HepG2 (cell line): ENCODE measurements at regions not wholly inside any gene's neighbourhood (a gene's known extent, or its start where the extent isn't known, plus 50 kb on each side); places are given as distances from the start of the nearest gene placed in this dataset.

Source experiments
- ATAD3A ChIP-seq: sonication (generic); formaldehyde crosslinking; IDR thresholded peaks from 2 replicates; pipeline ENCODE4 v1.4.0; 2020; ENCODE audit warnings: missing genetic modification reagents
- CBX1 ChIP-seq: IDR thresholded peaks from one replicate; pipeline ENCODE4 v1.6.1; 2016; ENCODE audit warnings: antibody characterized with exemption, low read depth
- FOXM1 ChIP-seq: sonication (generic); formaldehyde crosslinking; IDR thresholded peaks from 2 replicates; pipeline ENCODE4 v1.5.0; 2020; ENCODE audit warnings: missing genetic modification reagents
- GATAD1 ChIP-seq: IDR thresholded peaks from 2 replicates; pipeline ENCODE4 v1.6.1; 2016; ENCODE audit warnings: missing genetic modification reagents, missing compliant biosample characterization
- NFKBIZ ChIP-seq: IDR thresholded peaks from 2 replicates; pipeline ENCODE4 v1.6.1; 2018; ENCODE audit warnings: missing genetic modification reagents, missing compliant biosample characterization
- PHF21A ChIP-seq: sonication (generic); formaldehyde crosslinking; IDR thresholded peaks from 2 replicates; pipeline ENCODE4 v1.5.0; 2020; ENCODE audit warnings: mild to moderate bottlenecking, missing genetic modification reagents
- SAP130 ChIP-seq: IDR thresholded peaks from 2 replicates; pipeline ENCODE4 v1.6.1; 2016; ENCODE audit warnings: low read depth
- SOX13 ChIP-seq, 3 experiments: fragments of 450-650 bp in 1 of 3; sonication (generic) in 1 of 3; formaldehyde crosslinking in 1 of 3; IDR thresholded peaks in 2 of 3; conservative IDR thresholded peaks in 1 of 3; 2 replicates each; pipeline versions ENCODE4 v1.5.0 to v1.6.1; 2016 to 2020; ENCODE audit warnings: antibody characterized with exemption in 1 of 3, mild to moderate bottlenecking in 1 of 3, missing compliant biosample characterization in 1 of 3, missing genetic modification reagents in 1 of 3, moderate library complexity in 1 of 3
- ZBTB43 ChIP-seq: sonication (generic); formaldehyde crosslinking; conservative IDR thresholded peaks from 2 replicates; pipeline ENCODE4 v1.4.0; 2020; ENCODE audit warnings: missing genetic modification reagents
- ZEB1 ChIP-seq: IDR thresholded peaks from 2 replicates; pipeline ENCODE4 v1.6.1; 2012; ENCODE audit warnings: mild to moderate bottlenecking, low read depth, inconsistent platforms; ENCODE audit not compliant: insufficient replicate concordance
- ZNF24 ChIP-seq: fragments of 450-650 bp; IDR thresholded peaks from 2 replicates; pipeline ENCODE4 v1.6.1; 2017; ENCODE audit warnings: antibody characterized with exemption, mild to moderate bottlenecking
- ZNF264 ChIP-seq: sonication (generic); formaldehyde crosslinking; IDR thresholded peaks from 2 replicates; pipeline ENCODE4 v1.4.0; 2020; ENCODE audit warnings: missing genetic modification reagents
- ZNF432 ChIP-seq: sonication (generic); formaldehyde crosslinking; IDR thresholded peaks from 2 replicates; pipeline ENCODE4 v1.5.0; 2020; ENCODE audit warnings: missing genetic modification reagents, mild to moderate bottlenecking, borderline replicate concordance
- ZNF7 ChIP-seq: IDR thresholded peaks from 2 replicates; pipeline ENCODE4 v1.6.1; 2016; ENCODE audit warnings: missing biosample characterization, missing genetic modification reagents
- ZNF83 ChIP-seq: sonication (generic); formaldehyde crosslinking; IDR thresholded peaks from 2 replicates; pipeline ENCODE4 v1.4.0; 2020; ENCODE audit warnings: missing genetic modification reagents, mild to moderate bottlenecking, borderline replicate concordance
- ZSCAN30 ChIP-seq: sonication (generic); formaldehyde crosslinking; IDR thresholded peaks from 2 replicates; pipeline ENCODE4 v1.5.0; 2020; ENCODE audit warnings: mild to moderate bottlenecking, missing genetic modification reagents
- TF ChIP-seq, protein P1 (sequence below): sonication (generic); formaldehyde crosslinking; IDR thresholded peaks from 2 replicates; pipeline ENCODE4 v1.4.0; 2020; ENCODE audit warnings: missing genetic modification reagents, borderline replicate concordance
- TF ChIP-seq, protein P2 (sequence below): sonication (generic); formaldehyde crosslinking; IDR thresholded peaks from 2 replicates; pipeline ENCODE4 v1.8.0; 2022; ENCODE audit warnings: mild to moderate bottlenecking, missing genetic modification reagents, moderate library complexity
- TF ChIP-seq, protein P3 (sequence below): sonication (generic); formaldehyde crosslinking; IDR thresholded peaks from 2 replicates; pipeline ENCODE4 v1.4.0; 2020; ENCODE audit warnings: missing genetic modification reagents, mild to moderate bottlenecking, borderline replicate concordance

GRCh38 chr6:63516186-63516944, 55.9 kb upstream of the LOC128125822 start (continued):
- TF ChIP-seq, protein P1, sequence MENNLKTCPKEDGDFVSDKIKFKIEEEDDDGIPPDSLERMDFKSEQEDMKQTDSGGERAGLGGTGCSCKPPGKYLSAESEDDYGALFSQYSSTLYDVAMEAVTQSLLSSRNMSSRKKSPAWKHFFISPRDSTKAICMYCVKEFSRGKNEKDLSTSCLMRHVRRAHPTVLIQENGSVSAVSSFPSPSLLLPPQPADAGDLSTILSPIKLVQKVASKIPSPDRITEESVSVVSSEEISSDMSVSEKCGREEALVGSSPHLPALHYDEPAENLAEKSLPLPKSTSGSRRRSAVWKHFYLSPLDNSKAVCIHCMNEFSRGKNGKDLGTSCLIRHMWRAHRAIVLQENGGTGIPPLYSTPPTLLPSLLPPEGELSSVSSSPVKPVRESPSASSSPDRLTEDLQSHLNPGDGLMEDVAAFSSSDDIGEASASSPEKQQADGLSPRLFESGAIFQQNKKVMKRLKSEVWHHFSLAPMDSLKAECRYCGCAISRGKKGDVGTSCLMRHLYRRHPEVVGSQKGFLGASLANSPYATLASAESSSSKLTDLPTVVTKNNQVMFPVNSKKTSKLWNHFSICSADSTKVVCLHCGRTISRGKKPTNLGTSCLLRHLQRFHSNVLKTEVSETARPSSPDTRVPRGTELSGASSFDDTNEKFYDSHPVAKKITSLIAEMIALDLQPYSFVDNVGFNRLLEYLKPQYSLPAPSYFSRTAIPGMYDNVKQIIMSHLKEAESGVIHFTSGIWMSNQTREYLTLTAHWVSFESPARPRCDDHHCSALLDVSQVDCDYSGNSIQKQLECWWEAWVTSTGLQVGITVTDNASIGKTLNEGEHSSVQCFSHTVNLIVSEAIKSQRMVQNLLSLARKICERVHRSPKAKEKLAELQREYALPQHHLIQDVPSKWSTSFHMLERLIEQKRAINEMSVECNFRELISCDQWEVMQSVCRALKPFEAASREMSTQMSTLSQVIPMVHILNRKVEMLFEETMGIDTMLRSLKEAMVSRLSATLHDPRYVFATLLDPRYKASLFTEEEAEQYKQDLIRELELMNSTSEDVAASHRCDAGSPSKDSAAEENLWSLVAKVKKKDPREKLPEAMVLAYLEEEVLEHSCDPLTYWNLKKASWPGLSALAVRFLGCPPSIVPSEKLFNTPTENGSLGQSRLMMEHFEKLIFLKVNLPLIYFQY (CRISPR knock-in tag) = peak; percentile 68; the same call in 1 of the 2 replicates
- peak; percentile 23; the same call in 1 of the 2 replicates for TF ChIP-seq ZNF264
- TF ChIP-seq, protein P2, sequence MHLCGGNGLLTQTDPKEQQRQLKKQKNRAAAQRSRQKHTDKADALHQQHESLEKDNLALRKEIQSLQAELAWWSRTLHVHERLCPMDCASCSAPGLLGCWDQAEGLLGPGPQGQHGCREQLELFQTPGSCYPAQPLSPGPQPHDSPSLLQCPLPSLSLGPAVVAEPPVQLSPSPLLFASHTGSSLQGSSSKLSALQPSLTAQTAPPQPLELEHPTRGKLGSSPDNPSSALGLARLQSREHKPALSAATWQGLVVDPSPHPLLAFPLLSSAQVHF (CRISPR knock-in tag) = no peak
- peak; percentile 74; the same call in 1 of the 2 replicates for TF ChIP-seq ZNF7
- peak; percentile 92 for TF ChIP-seq SOX13 (IDR thresholded peaks at IDR 0.05)
- TF ChIP-seq SOX13 (CRISPR knock-in tag; conservative IDR thresholded peaks at IDR 0.05 in 1 of 2, IDR thresholded peaks at IDR 0.05 in 1 of 2) = peak; percentile 57 to 99; a peak in 3 of 4 replicates
- no peak for TF ChIP-seq ZNF432 (CRISPR knock-in tag)
- TF ChIP-seq CBX1 = no peak
- no peak for TF ChIP-seq ZSCAN30 (CRISPR knock-in tag)
- TF ChIP-seq ZNF83 (CRISPR knock-in tag) = no peak
- TF ChIP-seq GATAD1 (CRISPR knock-in tag) = peak; percentile 55; the same call in 1 of the 2 replicates
- TF ChIP-seq, protein P3, sequence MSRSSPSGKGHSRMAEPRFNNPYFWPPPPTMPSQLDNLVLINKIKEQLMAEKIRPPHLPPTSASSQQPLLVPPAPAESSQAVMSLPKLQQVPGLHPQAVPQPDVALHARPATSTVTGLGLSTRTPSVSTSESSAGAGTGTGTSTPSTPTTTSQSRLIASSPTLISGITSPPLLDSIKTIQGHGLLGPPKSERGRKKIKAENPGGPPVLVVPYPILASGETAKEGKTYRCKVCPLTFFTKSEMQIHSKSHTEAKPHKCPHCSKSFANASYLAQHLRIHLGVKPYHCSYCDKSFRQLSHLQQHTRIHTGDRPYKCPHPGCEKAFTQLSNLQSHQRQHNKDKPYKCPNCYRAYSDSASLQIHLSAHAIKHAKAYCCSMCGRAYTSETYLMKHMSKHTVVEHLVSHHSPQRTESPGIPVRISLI (CRISPR knock-in tag) = peak; percentile 86
- peak; percentile 87 for TF ChIP-seq SAP130
- TF ChIP-seq FOXM1 (CRISPR knock-in tag) = no peak
- TF ChIP-seq ZNF24 = peak; percentile 35; the same call in 1 of the 2 replicates
- TF ChIP-seq PHF21A (CRISPR knock-in tag) = peak; percentile 90
- TF ChIP-seq NFKBIZ (CRISPR knock-in tag) = peak; percentile 91; the same call in 1 of the 2 replicates
- TF ChIP-seq ZBTB43 (CRISPR knock-in tag) = peak; percentile 90
- TF ChIP-seq ATAD3A (CRISPR knock-in tag) = no peak
- peak; percentile 61 for TF ChIP-seq ZEB1
